HCT116 (cell line): ENCODE measurements at regions not wholly inside any gene's neighbourhood (a gene's known extent, or its start where the extent isn't known, plus 50 kb on each side); places are given as distances from the start of the nearest gene placed in this dataset.

Experiments
- ATAC-seq: fragments of 200-7000 bp; cut with Tn5 transposase; 2 replicates; pipeline ENCODE4 v1.9.1; 2020; ENCODE audit warnings: mild to moderate bottlenecking, moderate library complexity
- BruUV-seq: library from RNA; stranded (reverse); fragments of 400-500 nt; replicated peaks from 2 replicates; lab custom pipeline; 2021; lab: Mats Ljungman, UMichigan
- CTCF ChIA-PET: fragments of 300-600 bp; sonication (Branson Sonifier 250); formaldehyde crosslinking; loops from one replicate; lab custom pipeline; 2021; ENCODE audit warnings: antibody characterized with exemption; lab: Charles Lee
- POLR2A ChIA-PET: fragments of 300-600, 350-600 bp; sonication (Branson Sonifier 250); formaldehyde crosslinking; loops from one replicate; lab custom pipeline; 2021; ENCODE audit warnings: antibody characterized with exemption; lab: Charles Lee
- RAD21 ChIA-PET, 2 experiments: fragments of 300-600 bp; sonication (Branson Sonifier 250); formaldehyde crosslinking; loops; one replicate each; lab custom pipeline; 2023; ENCODE audit warnings: low total read pairs in 2 of 2; ENCODE audit not compliant: uncharacterized antibody in 2 of 2, unreplicated experiment in 2 of 2, low non-redundant PET in 1 of 2; lab: Charles Lee
- DNase-seq: peaks from one replicate; pipeline ENCODE4 v3.0.0-alpha.2; 2010; ENCODE audit warnings: low read depth, low spot score
- H2AFZ ChIP-seq: fragments of 200-600 bp; shearing (Covaris generic), sonication (generic); 2 replicates; pipeline ENCODE4 v1.6.1; 2017; ENCODE audit warnings: low read depth, mixed run types, mixed read lengths, antibody characterized with exemption, low read length; ENCODE audit not compliant: poor library complexity, severe bottlenecking
- H3K27ac ChIP-seq: 2 replicates; pipeline ENCODE4 v1.5.1; 2012; ENCODE audit warnings: low read depth, low read length
- H3K27me3 ChIP-seq: fragments of 200-600 bp; sonication (generic); 2 replicates; pipeline ENCODE4 v1.6.1; 2016; ENCODE audit warnings: mixed run types, low read length, mixed read lengths; ENCODE audit not compliant: insufficient read depth
- H3K36me3 ChIP-seq, 2 experiments: fragments of 200-500 bp in 1 of 2; fragments of 200-600 bp in 1 of 2; sonication (Bioruptor generic) in 1 of 2; sonication (generic) in 1 of 2; 2 replicates each; pipeline versions ENCODE4 v1.5.1 to v1.6.1; 2014 to 2016; ENCODE audit warnings: low read length in 2 of 2, inconsistent platforms in 1 of 2, mixed read lengths in 1 of 2, mixed run types in 1 of 2; ENCODE audit not compliant: insufficient read depth in 2 of 2, control insufficient read depth in 1 of 2
- H3K4me1 ChIP-seq, 2 experiments: fragments of 200-600 bp in 1 of 2; sonication (generic) in 1 of 2; 2 replicates each; pipeline versions ENCODE4 v1.5.1 to v1.6.1; 2012 to 2017; ENCODE audit warnings: low read length in 2 of 2, inconsistent platforms in 1 of 2, mild to moderate bottlenecking in 1 of 2, mixed read lengths in 1 of 2, mixed run types in 1 of 2, moderate library complexity in 1 of 2; ENCODE audit not compliant: insufficient read depth in 2 of 2, control insufficient read depth in 1 of 2
- H3K4me2 ChIP-seq: fragments of 200-600 bp; sonication (generic); 2 replicates; pipeline ENCODE4 v1.6.1; 2017; ENCODE audit warnings: mixed run types, low read length, mixed read lengths
- H3K4me3 ChIP-seq, 2 experiments: fragments of 200-600 bp in 1 of 2; sonication (generic) in 1 of 2; replicated peaks in 1 of 2; 2 replicates each; pipeline ENCODE4 v1.5.1; 2011 to 2016; ENCODE audit warnings: low read length in 2 of 2, control low read depth in 1 of 2, low read depth in 1 of 2, mild to moderate bottlenecking in 1 of 2, mixed read lengths in 1 of 2, mixed run types in 1 of 2
- H3K79me2 ChIP-seq: fragments of 200-600 bp; sonication (generic); 2 replicates; pipeline ENCODE4 v1.6.1; 2017; ENCODE audit warnings: mild to moderate bottlenecking, mixed run types, low read length, moderate library complexity, mixed read lengths; ENCODE audit not compliant: insufficient read depth
- H3K9ac ChIP-seq: fragments of 200-600 bp; sonication (generic); 2 replicates; pipeline ENCODE4 v1.6.1; 2016; ENCODE audit warnings: low read length, mixed read lengths
- H3K9me2 ChIP-seq: fragments of 200-600 bp; sonication (generic), shearing (Covaris generic); 2 replicates; pipeline ENCODE4 v1.6.1; 2017; ENCODE audit warnings: mixed run types, mild to moderate bottlenecking, moderate library complexity; ENCODE audit not compliant: insufficient read depth
- H3K9me3 ChIP-seq, 2 experiments: fragments of 200-500 bp in 1 of 2; fragments of 200-600 bp in 1 of 2; sonication (Bioruptor generic) in 1 of 2; sonication (generic) in 1 of 2; 2 replicates each; pipeline ENCODE4 v1.6.1; 2014 to 2017; ENCODE audit warnings: low read length in 2 of 2, mixed read lengths in 2 of 2, inconsistent platforms in 1 of 2, low read depth in 1 of 2, mild to moderate bottlenecking in 1 of 2, mixed run types in 1 of 2, moderate library complexity in 1 of 2; ENCODE audit not compliant: control insufficient read depth in 1 of 2, insufficient read depth in 1 of 2
- H4K20me1 ChIP-seq: fragments of 200-600 bp; sonication (generic), shearing (Covaris generic); 2 replicates; pipeline ENCODE4 v1.6.1; 2017; ENCODE audit warnings: mixed run types, mild to moderate bottlenecking, moderate library complexity; ENCODE audit not compliant: insufficient read depth
- ATF3 ChIP-seq: IDR thresholded peaks from 2 replicates; pipeline ENCODE4 v1.6.1; 2012
- CBX3 ChIP-seq: IDR thresholded peaks from 2 replicates; pipeline ENCODE4 v1.6.1; 2012; ENCODE audit warnings: low read depth
- CEBPB ChIP-seq: IDR thresholded peaks from 2 replicates; pipeline ENCODE4 v1.6.1; 2012; ENCODE audit warnings: low read depth
- CTCF ChIP-seq, 3 experiments: fragments of 200-600 bp in 1 of 3; sonication (generic) in 1 of 3; IDR thresholded peaks in 2 of 3; conservative IDR thresholded peaks in 1 of 3; 2 replicates each; pipeline ENCODE4 v1.5.1; 2012 to 2017; ENCODE audit warnings: low read depth in 2 of 3, low read length in 2 of 3, antibody characterized with exemption in 1 of 3, borderline replicate concordance in 1 of 3, control low read depth in 1 of 3, mild to moderate bottlenecking in 1 of 3, mixed read lengths in 1 of 3, mixed run types in 1 of 3, moderate library complexity in 1 of 3; ENCODE audit not compliant: insufficient read depth in 1 of 3
- EGR1 ChIP-seq: IDR thresholded peaks from 2 replicates; pipeline ENCODE4 v1.6.1; 2012; ENCODE audit warnings: low read depth
- FOSL1 ChIP-seq: IDR thresholded peaks from 2 replicates; pipeline ENCODE4 v1.6.1; 2012; ENCODE audit warnings: low read depth
- JUND ChIP-seq: IDR thresholded peaks from 2 replicates; pipeline ENCODE4 v1.6.1; 2012
- MAX ChIP-seq: IDR thresholded peaks from 2 replicates; pipeline ENCODE4 v1.6.1; 2012
- POLR2A ChIP-seq: IDR thresholded peaks from 2 replicates; pipeline ENCODE4 v1.7.0; 2011; ENCODE audit warnings: borderline replicate concordance; ENCODE audit not compliant: insufficient read depth, insufficient read length; ENCODE audit errors: extremely low read depth
- POLR2AphosphoS5 ChIP-seq: IDR thresholded peaks from 2 replicates; pipeline ENCODE4 v1.6.1; 2011; ENCODE audit warnings: mild to moderate bottlenecking, low read depth, low read length, moderate library complexity
- RAD21 ChIP-seq: IDR thresholded peaks from 2 replicates; pipeline ENCODE4 v1.6.1; 2012; ENCODE audit warnings: low read depth, mild to moderate bottlenecking
- REST ChIP-seq: IDR thresholded peaks from 2 replicates; pipeline ENCODE4 v1.6.1; 2012; ENCODE audit warnings: low read depth
- SRF ChIP-seq: IDR thresholded peaks from 2 replicates; pipeline ENCODE4 v1.6.1; 2012; ENCODE audit warnings: low read depth
- intact Hi-C: fragments of 100-400 bp; cut with micrococcal nuclease; formaldehyde crosslinking; loops from 2 replicates; pipeline ENCODE4 v1.10.0; 2022

- H3K9me2 ChIP-seq, result no peaks in the 10 kb centered on the region
- no TSS peak for BruUV-seq
- H3K27me3 ChIP-seq, result no peaks in the 10 kb centered on the region
- no peaks in the 10 kb centered on the region for H4K20me1 ChIP-seq
- intact Hi-C loops, result no loop called here
- peaks cover 9 to 10% of the 10 kb centered on the region in 2 experiments; a peak in 3 of 4 replicates for H3K9me3 ChIP-seq
- H3K27ac ChIP-seq, result no peak overlapping the region
- CTCF ChIA-PET, result no interaction called here
- DNase-seq (no peak), ATAC-seq (no peak)
- H2AFZ ChIP-seq, result no peak overlapping the region
- POLR2A ChIA-PET, result no interaction called here
- H3K9ac ChIP-seq, result no peak overlapping the region
- H3K36me3 ChIP-seq, result no peaks in the 10 kb centered on the region
- H3K4me2 ChIP-seq, result no peak overlapping the region
- TF ChIP-seq CEBPB, result no peak
- no peak for TF ChIP-seq JUND
- TF ChIP-seq ATF3, result no peak
- no peak for TF ChIP-seq POLR2AphosphoS5
- no peak for TF ChIP-seq RAD21
- TF ChIP-seq MAX, result no peak
- no peak for TF ChIP-seq CTCF (IDR thresholded peaks at IDR 0.05 in 2 of 3, conservative IDR thresholded peaks at IDR 0.05 in 1 of 3; ENCODE audit: borderline replicate concordance in 1 of 3, insufficient read depth in 1 of 3, low read depth in 2 of 3, low read length in 2 of 3)
- TF ChIP-seq FOSL1, result no peak
- no peak for TF ChIP-seq CBX3
- TF ChIP-seq REST, result no peak
- no peak for TF ChIP-seq POLR2A
- TF ChIP-seq SRF, result no peak
- TF ChIP-seq EGR1, result no peak
- TF ChIP-seq, all 23 proteins: peak for 0
- RAD21 ChIA-PET, result no interaction called here
- no peaks in the 10 kb centered on the region for H3K4me1 ChIP-seq
- no peak overlapping the region for H3K4me3 ChIP-seq
- H3K79me2 ChIP-seq, result no peaks in the 10 kb centered on the region
These were observed 1385.6 kb upstream of the ADGRL3 start for GRCh38 chr4:59814402-59815010.
